KOPT-K1 (cell line): ENCODE measurements at regions not wholly inside any gene's neighbourhood (a gene's known extent, or its start where the extent isn't known, plus 50 kb on each side); places are given as distances from the start of the nearest gene placed in this dataset.
A peak's percentile ranks its signal among the peaks of the same experiment; 100 is the strongest.

Source experiments
- H3K27ac ChIP-seq: fragments of 200-600 bp; sonication (generic); 2 replicates; pipeline ENCODE4 v1.5.1; 2016; ENCODE audit warnings: antibody characterized with exemption, mild to moderate bottlenecking, low read depth, low read length; ENCODE audit not compliant: poor library complexity, severe bottlenecking
- H3K36me3 ChIP-seq: fragments of 200-600 bp; sonication (generic); 2 replicates; pipeline ENCODE4 v1.5.1; 2017; ENCODE audit warnings: antibody characterized with exemption, mild to moderate bottlenecking, low read length, moderate library complexity; ENCODE audit not compliant: insufficient read depth
- H3K9me3 ChIP-seq: fragments of 200-600 bp; sonication (generic); 2 replicates; pipeline ENCODE4 v1.5.1; 2017; ENCODE audit warnings: antibody characterized with exemption, low read length, mild to moderate bottlenecking; ENCODE audit not compliant: insufficient read depth, poor library complexity, severe bottlenecking

GRCh38 chr3:188052169-188053035 lies 101.6 kb upstream of the LPP start:
- no peaks in the 10 kb centered on the region for H3K36me3 ChIP-seq
- no peaks in the 10 kb centered on the region for H3K9me3 ChIP-seq
- peak overlapping the region; percentile 12 for H3K27ac ChIP-seq

DNA sequence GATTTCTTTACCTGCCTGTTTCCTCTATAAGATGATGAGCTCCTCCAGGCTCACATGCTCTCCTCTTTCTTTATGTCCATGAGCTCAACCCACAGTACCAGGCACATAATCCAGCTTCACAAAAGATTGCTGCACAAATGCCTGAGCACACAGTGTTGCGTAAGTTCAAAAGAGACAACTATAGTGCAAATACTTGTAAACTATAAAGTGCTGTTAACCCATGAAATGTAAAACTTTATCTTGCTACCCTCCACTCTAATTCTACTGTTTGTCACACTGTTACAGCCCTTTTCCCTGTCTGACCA lies 101.0 kb upstream of the LPP start:
- Histone ChIP-seq H3K27ac (no peak overlapping the region), H3K9me3 (no peaks in the 10 kb centered on the region), H3K36me3 (no peaks in the 10 kb centered on the region)

DNA sequence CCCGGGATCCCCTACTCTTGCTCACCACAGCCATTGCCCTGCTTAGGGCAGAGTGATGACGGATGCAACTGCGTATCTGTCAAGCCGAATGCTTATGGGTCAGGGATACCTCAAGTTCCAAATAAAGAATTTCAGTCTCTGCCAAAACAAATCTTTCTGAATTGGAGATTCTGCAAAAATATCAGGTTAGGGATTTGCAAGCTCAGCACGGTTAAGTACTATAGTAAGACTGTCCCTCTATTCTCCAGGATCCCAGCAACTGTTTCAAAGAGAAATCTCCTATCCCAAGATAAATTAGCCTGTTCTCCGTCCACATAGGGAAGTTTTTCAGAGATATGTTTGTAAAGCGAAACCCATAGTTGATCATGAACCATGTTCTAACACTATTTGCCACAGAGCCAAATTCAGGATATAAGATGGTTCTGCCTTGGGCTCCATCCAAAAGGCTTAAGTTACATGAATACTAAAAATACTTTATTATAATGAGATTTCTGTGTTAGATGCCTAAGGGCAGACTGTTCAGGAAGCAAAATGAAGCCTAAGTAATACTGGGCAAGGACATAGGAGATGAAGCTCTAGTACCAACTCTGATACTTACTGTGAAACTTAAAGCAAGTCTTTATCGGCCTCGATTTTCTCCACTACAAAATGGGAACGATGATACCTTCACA lies 100.1 kb upstream of the LPP start:
- no peak overlapping the region for H3K27ac ChIP-seq

GRCh38 chr3:188054541-188054940 lies 99.4 kb upstream of the LPP start:
- Histone ChIP-seq H3K36me3 (no peaks in the 10 kb centered on the region), H3K9me3 (no peaks in the 10 kb centered on the region), H3K27ac (no peak overlapping the region)

More for the DNA sequence above, 100.1 kb upstream of the LPP start:
- H3K9me3 ChIP-seq, result no peaks in the 10 kb centered on the region
- H3K36me3 ChIP-seq, result no peaks in the 10 kb centered on the region

GRCh38 chr3:188055388-188055787 lies 98.6 kb upstream of the LPP start:
- H3K27ac ChIP-seq, result no peak overlapping the region
- no peaks in the 10 kb centered on the region for H3K36me3 ChIP-seq
- H3K9me3 ChIP-seq, result no peaks in the 10 kb centered on the region

- H3K9me3 ChIP-seq, result no peaks in the 10 kb centered on the region
- H3K27ac ChIP-seq, result no peak overlapping the region
- no peaks in the 10 kb centered on the region for H3K36me3 ChIP-seq
These were observed 96.8 kb upstream of the LPP start for GRCh38 chr3:188057124-188057523.

DNA sequence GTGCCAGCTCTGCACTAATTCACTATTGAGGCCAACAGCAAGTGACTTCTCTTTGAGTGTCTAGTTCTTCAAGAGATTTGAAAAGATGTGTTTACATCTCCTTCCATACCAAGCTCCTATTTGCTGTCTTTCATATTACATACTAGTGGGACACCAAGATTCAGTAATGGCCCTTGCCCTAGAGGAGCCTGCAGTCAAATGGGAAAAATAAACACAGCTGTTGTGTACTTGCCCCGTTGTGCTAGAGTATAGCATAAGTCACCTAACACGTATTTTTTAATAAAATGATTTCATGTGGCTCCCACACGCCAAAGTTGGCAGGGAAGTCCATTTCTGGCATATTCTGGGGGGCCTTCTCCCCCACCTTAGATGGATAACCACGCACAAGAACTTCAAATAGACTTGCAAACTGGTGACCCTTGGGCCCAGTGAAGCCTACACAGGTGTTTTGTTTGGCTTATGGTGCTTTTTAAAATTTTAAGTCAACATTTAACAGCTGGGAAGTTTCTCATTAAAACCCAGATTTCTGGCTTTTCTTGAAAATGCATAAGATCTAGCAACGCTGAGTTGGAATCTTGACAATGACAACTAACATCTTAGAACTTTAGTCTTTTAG lies 95.3 kb upstream of the LPP start:
- H3K36me3 ChIP-seq, result no peaks in the 10 kb centered on the region
- no peaks in the 10 kb centered on the region for H3K9me3 ChIP-seq
- no peak overlapping the region for H3K27ac ChIP-seq

- no peak overlapping the region for H3K27ac ChIP-seq
- H3K36me3 ChIP-seq, result no peaks in the 10 kb centered on the region
- no peaks in the 10 kb centered on the region for H3K9me3 ChIP-seq
These were observed 94.6 kb upstream of the LPP start for GRCh38 chr3:188059351-188059750.

DNA sequence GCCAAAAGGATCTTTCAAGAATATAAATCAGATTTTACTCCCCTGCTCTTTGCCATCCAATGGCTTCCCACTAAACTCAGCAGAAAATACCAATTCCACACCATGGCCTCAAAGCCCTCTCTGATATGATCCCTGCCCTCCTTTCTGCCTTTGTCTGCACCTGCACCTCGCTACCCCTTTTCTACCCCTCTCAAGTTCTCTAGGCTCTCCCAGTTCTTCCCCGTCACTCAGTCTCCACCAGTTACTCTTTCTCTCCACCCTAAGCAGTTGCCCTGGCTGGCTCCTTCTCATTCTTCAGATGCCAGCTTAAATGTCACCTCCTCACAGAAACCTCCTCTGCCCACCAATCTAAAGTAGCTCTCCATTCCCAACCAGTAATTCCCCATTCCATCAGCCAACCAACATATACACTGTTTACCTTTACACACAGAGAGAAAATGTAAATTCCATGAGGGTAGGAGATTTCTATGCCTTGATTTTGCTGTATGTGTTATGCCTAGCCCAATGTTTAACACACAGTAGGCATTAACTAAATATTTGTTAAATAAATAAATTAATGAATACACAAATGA lies 93.6 kb upstream of the LPP start:
- H3K36me3 ChIP-seq, result no peaks in the 10 kb centered on the region
- no peak overlapping the region for H3K27ac ChIP-seq
- no peaks in the 10 kb centered on the region for H3K9me3 ChIP-seq

DNA sequence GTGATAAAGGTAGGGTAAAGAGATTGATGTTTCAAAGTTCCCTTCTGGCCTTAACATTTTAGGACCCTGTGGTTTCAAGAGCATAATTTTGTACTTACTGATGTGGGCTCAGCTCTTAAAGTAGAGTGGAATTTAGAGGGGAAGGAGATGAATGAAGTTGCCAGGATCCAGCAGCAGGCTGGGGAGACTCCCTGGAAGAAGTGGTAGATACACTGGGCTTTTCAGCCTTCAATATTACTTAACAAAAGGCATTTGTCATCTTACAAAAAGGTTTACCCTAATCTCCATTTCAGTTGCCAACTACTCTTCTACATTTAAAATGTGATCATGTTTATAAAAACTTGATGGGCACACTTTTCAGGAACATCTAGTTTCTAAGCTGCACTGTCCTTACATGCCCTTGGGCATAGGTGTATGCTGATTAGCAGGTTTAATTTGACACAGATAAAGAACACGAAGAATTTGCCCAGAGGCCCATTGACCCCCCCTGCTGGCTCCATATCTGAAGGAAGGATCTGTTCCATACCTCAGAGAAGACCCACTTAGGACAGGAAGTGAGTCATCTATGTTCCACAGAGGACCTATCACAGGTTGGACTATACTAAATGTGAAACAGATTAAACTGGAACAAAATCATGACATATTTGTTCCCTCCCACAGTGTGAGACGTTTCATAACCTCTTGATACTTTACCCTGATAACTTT lies 93.0 kb upstream of the LPP start:
- no peak overlapping the region for H3K27ac ChIP-seq
- H3K36me3 ChIP-seq, result no peaks in the 10 kb centered on the region
- no peaks in the 10 kb centered on the region for H3K9me3 ChIP-seq

DNA sequence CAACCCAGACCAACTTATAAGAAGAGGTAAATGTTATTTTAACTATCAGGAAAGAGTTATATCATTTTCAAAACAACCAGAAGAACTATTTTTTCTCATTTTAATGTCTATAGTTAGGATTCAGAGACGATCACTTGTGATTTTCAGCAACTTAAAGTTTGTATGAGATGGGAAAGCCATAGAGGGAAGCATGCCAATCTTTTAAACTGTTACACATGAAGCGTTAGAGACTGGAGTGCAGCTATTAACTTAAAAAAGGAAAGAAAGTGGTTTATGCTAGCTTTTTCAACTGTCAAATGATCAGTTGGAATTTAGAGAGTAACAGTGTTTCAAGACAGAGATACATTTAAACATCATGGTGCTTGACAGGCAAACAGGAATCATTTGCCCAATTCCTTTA lies 91.7 kb upstream of the LPP start:
- Histone ChIP-seq H3K9me3 (no peaks in the 10 kb centered on the region), H3K27ac (no peak overlapping the region), H3K36me3 (no peaks in the 10 kb centered on the region)

DNA sequence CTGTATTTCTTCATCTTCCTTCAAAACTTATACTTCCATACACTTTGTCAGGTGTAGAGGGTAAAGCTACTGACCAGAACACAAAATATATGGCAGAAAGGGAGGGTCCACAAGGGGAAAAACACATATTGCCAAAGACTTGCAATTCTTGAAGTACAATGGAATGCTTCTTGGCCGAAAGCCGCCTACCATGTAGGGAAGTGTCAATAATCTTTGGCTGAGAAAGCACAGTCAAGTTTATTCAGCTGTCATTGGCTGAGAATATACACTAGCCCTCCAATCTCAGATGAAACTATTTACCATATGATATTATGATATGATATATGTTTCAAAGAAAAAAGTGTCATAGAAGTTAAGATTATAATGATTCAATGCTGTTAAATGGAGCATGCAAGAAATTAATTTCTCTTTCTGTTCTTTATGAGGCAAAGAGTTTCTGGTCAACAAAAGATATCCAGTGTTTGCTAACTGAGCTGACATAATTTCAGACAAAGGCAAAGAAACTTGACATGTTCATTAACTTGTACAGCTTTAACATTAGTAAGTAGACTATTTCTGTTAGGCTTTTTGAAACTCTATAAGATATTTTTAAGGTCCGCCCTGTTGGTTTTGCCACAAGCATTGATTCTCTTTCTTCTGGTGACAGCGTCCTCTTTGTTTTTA lies 89.0 kb upstream of the LPP start:
- H3K36me3 ChIP-seq, result no peaks in the 10 kb centered on the region
- no peaks in the 10 kb centered on the region for H3K9me3 ChIP-seq
- H3K27ac ChIP-seq, result no peak overlapping the region

GRCh38 chr3:188066141-188066540 lies 87.8 kb upstream of the LPP start:
- Histone ChIP-seq H3K9me3 (no peaks in the 10 kb centered on the region), H3K27ac (no peak overlapping the region), H3K36me3 (no peaks in the 10 kb centered on the region)

DNA sequence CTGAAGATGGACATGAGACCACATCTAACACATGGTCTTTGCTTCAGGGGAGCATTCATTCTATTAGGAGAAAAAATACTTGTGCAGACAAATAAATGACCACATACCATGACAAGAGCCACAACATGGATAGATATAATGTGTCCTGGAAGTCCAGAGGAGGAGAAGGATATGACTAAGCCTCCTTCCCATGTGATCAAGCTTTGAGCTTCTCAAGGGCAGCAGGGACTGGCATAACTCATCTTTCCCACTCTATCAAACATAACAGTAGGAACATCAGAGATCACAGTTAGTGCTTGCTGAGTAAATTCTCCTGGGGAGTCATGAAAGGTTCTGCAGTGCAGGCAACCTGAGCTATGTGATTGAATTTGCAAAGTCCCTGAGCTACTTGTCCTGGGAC lies 86.0 kb upstream of the LPP start:
- no peaks in the 10 kb centered on the region for H3K36me3 ChIP-seq
- no peaks in the 10 kb centered on the region for H3K9me3 ChIP-seq
- H3K27ac ChIP-seq, result no peak overlapping the region
